PC-3 (cell line): ENCODE measurements at regions not wholly inside any gene's neighbourhood (a gene's known extent, or its start where the extent isn't known, plus 50 kb on each side); places are given as distances from the start of the nearest gene placed in this dataset.

Source experiments
- ATAC-seq: fragments of 200-7000 bp; cut with Tn5 transposase; 2 replicates; pipeline ENCODE4 v1.9.1; 2020; ENCODE audit warnings: mild to moderate bottlenecking, moderate library complexity
- BruUV-seq: library from RNA; stranded (reverse); fragments of 400-500 nt; replicated peaks from 2 replicates; lab custom pipeline; 2021; lab: Mats Ljungman, UMichigan
- CTCF ChIA-PET: fragments of 300-600 bp; sonication (Branson Sonifier 250); formaldehyde crosslinking; loops from one replicate; lab custom pipeline; 2022; ENCODE audit warnings: antibody characterized with exemption; lab: Charles Lee
- POLR2A ChIA-PET: fragments of 300-600 bp; sonication (Branson Sonifier 250); formaldehyde crosslinking; loops from one replicate; lab custom pipeline; 2022; ENCODE audit warnings: antibody characterized with exemption; ENCODE audit not compliant: unreplicated experiment; lab: Charles Lee
- DNase-seq: peaks from one replicate; pipeline ENCODE4 v3.0.0-alpha.2; 2015
- H2AFZ ChIP-seq: fragments of 300-600 bp; sonication (generic); 2 replicates; pipeline ENCODE4 v1.6.0; 2016; ENCODE audit warnings: antibody characterized with exemption, low read length
- H3F3A ChIP-seq: fragments of 300-600 bp; sonication (generic); one replicate; pipeline ENCODE4 v1.6.0; 2017; ENCODE audit warnings: antibody characterized with exemption, low read length, control low read depth, mild to moderate bottlenecking; ENCODE audit not compliant: unreplicated experiment
- H3K27ac ChIP-seq: fragments of 300-600 bp; sonication (generic); 2 replicates; pipeline ENCODE4 v1.5.1; 2016; ENCODE audit warnings: mild to moderate bottlenecking, low read length
- H3K27me3 ChIP-seq: fragments of 300-600 bp; sonication (generic); 2 replicates; pipeline ENCODE4 v1.6.1; 2016; ENCODE audit warnings: low read length, mixed read lengths
- H3K36me3 ChIP-seq: fragments of 300-600 bp; sonication (generic); 2 replicates; pipeline ENCODE4 v1.6.1; 2016; ENCODE audit warnings: low read depth, mixed run types, low read length, mixed read lengths
- H3K4me1 ChIP-seq: fragments of 300-600 bp; sonication (generic); 2 replicates; pipeline ENCODE4 v1.5.1; 2016; ENCODE audit warnings: low read length; ENCODE audit not compliant: insufficient read depth
- H3K4me2 ChIP-seq: fragments of 300-600 bp; sonication (generic); 2 replicates; pipeline ENCODE4 v1.6.0; 2016; ENCODE audit warnings: low read length
- H3K4me3 ChIP-seq: fragments of 300-600 bp; sonication (generic); 2 replicates; pipeline ENCODE4 v1.5.1; 2016; ENCODE audit warnings: mild to moderate bottlenecking, low read length, mixed read lengths
- H3K79me2 ChIP-seq: fragments of 300-600 bp; sonication (generic); 2 replicates; pipeline ENCODE4 v1.6.1; 2017; ENCODE audit warnings: low read length, mixed read lengths
- H3K9ac ChIP-seq: fragments of 300-600 bp; sonication (generic); 2 replicates; pipeline ENCODE4 v1.6.0; 2016; ENCODE audit warnings: mild to moderate bottlenecking, low read length
- H3K9me2 ChIP-seq: fragments of 300-600 bp; sonication (generic); replicated peaks from 2 replicates; pipeline ENCODE4 v1.6.1; 2016; ENCODE audit warnings: mixed run types, low read length, mixed read lengths
- H3K9me3 ChIP-seq: fragments of 300-600 bp; sonication (generic); 2 replicates; pipeline ENCODE4 v1.6.1; 2016; ENCODE audit warnings: low read length, mixed read lengths
- H4K20me1 ChIP-seq: fragments of 300-600 bp; sonication (generic); 2 replicates; pipeline ENCODE4 v1.6.1; 2016; ENCODE audit warnings: low read length, mixed read lengths
- EZH2 ChIP-seq: fragments of 300-600 bp; sonication (generic); IDR thresholded peaks from one replicate; pipeline ENCODE4 v1.6.1; 2017; ENCODE audit warnings: antibody characterized with exemption, mild to moderate bottlenecking, low read length; ENCODE audit not compliant: unreplicated experiment
- EZH2phosphoT487 ChIP-seq: fragments of 300-600 bp; sonication (generic); IDR thresholded peaks from 2 replicates; pipeline ENCODE4 v1.6.1; 2018; ENCODE audit warnings: mild to moderate bottlenecking, antibody characterized with exemption, low read length, borderline replicate concordance
- intact Hi-C: fragments of 100-400 bp; cut with micrococcal nuclease; formaldehyde crosslinking; loops from 2 replicates; pipeline ENCODE4 v1.9.0; 2023
- TF ChIP-seq, protein P1 (sequence below): fragments of 300-600 bp; sonication (generic); conservative IDR thresholded peaks from 2 replicates; pipeline ENCODE4 v1.5.1; 2017; ENCODE audit warnings: antibody characterized with exemption, low read depth, mild to moderate bottlenecking, low read length

GRCh38 chr9:89791754-89792153 lies 186.9 kb downstream of the GADD45G start:
- intact Hi-C loops, result no loop called here
- Histone ChIP-seq H3K9me3 (no peaks in the 10 kb centered on the region), H3K36me3 (no peaks in the 10 kb centered on the region), H3K27ac (no peak overlapping the region), H3K4me3 (no peak overlapping the region), H4K20me1 (no peaks in the 10 kb centered on the region), H3K79me2 (no peaks in the 10 kb centered on the region), H3F3A (no peaks in the 10 kb centered on the region), H3K4me1 (no peaks in the 10 kb centered on the region), H3K27me3 (peaks cover 13% of the 10 kb centered on the region; the same call in 1 of the 2 replicates), H3K9me2 (no peaks in the 10 kb centered on the region), H3K9ac (no peak overlapping the region), H3K4me2 (no peak overlapping the region), H2AFZ (no peak overlapping the region)
- ChIA-PET CTCF (no interaction called here), POLR2A (no interaction called here)
- ATAC-seq (no peak), DNase-seq (no peak)
- BruUV-seq, result no TSS peak
- TF ChIP-seq EZH2phosphoT487 (no peak), EZH2 (no peak)
- TF ChIP-seq, protein P1, sequence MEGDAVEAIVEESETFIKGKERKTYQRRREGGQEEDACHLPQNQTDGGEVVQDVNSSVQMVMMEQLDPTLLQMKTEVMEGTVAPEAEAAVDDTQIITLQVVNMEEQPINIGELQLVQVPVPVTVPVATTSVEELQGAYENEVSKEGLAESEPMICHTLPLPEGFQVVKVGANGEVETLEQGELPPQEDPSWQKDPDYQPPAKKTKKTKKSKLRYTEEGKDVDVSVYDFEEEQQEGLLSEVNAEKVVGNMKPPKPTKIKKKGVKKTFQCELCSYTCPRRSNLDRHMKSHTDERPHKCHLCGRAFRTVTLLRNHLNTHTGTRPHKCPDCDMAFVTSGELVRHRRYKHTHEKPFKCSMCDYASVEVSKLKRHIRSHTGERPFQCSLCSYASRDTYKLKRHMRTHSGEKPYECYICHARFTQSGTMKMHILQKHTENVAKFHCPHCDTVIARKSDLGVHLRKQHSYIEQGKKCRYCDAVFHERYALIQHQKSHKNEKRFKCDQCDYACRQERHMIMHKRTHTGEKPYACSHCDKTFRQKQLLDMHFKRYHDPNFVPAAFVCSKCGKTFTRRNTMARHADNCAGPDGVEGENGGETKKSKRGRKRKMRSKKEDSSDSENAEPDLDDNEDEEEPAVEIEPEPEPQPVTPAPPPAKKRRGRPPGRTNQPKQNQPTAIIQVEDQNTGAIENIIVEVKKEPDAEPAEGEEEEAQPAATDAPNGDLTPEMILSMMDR, result no peak

GRCh38 chr9:89792189-89793123 lies 187.6 kb downstream of the GADD45G start:
- ATAC-seq (no peak), DNase-seq (no peak)
- no peaks in the 10 kb centered on the region for H3K9me2 ChIP-seq
- H3F3A ChIP-seq, result no peaks in the 10 kb centered on the region
- no peak for TF ChIP-seq EZH2
- no peaks in the 10 kb centered on the region for H3K9me3 ChIP-seq
- CTCF ChIA-PET, result no interaction called here
- no peak overlapping the region for H2AFZ ChIP-seq
- H3K4me1 ChIP-seq, result no peaks in the 10 kb centered on the region
- no peaks in the 10 kb centered on the region for H4K20me1 ChIP-seq
- H3K9ac ChIP-seq, result no peak overlapping the region
- no peaks in the 10 kb centered on the region for H3K79me2 ChIP-seq
- H3K4me3 ChIP-seq, result no peak overlapping the region
- H3K36me3 ChIP-seq, result no peaks in the 10 kb centered on the region
- peaks cover 14% of the 10 kb centered on the region; the same call in 1 of the 2 replicates for H3K27me3 ChIP-seq
- intact Hi-C loops, result no loop called here
- no peak overlapping the region for H3K27ac ChIP-seq
- POLR2A ChIA-PET, result no interaction called here
- no peak overlapping the region for H3K4me2 ChIP-seq
- no TSS peak for BruUV-seq

DNA sequence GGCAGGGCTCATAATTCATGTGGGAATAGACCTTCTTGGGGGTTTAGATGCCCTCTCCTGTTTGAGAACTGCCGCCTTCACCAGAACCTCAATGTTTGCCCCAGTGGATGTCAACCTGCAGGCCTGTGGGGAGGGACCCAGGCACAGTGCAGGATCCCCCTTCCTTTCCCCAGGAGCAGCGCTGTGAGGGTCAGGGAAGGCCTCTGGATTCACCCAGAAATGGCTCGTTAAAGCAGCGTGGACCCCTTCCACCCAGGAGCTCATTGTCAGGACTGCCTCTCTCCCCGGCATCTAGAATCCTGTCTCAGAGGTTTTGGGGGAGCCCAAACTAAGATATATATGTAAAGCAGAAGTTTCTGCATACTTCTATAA lies 188.3 kb downstream of the GADD45G start:
- Histone ChIP-seq H3K36me3 (no peaks in the 10 kb centered on the region), H4K20me1 (no peaks in the 10 kb centered on the region), H3K27me3 (peaks cover 14% of the 10 kb centered on the region; the same call in 1 of the 2 replicates), H3K4me2 (no peak overlapping the region), H3K9me3 (no peaks in the 10 kb centered on the region), H3K4me1 (no peaks in the 10 kb centered on the region), H3K4me3 (no peak overlapping the region), H3K79me2 (no peaks in the 10 kb centered on the region), H3F3A (no peaks in the 10 kb centered on the region), H2AFZ (no peak overlapping the region), H3K9ac (no peak overlapping the region), H3K9me2 (no peaks in the 10 kb centered on the region), H3K27ac (no peak overlapping the region)
- no peak for ATAC-seq
- intact Hi-C loops, result no loop called here
- CTCF ChIA-PET, result no interaction called here
- TF ChIP-seq EZH2phosphoT487, result no peak
- TF ChIP-seq EZH2, result no peak
- TF ChIP-seq, protein P1, result no peak
- POLR2A ChIA-PET, result no interaction called here
- DNase-seq, result no peak
- no TSS peak for BruUV-seq
